Osteoblast (primary cell): ENCODE measurements at regions not wholly inside any gene's neighbourhood (a gene's known extent, or its start where the extent isn't known, plus 50 kb on each side); places are given as distances from the start of the nearest gene placed in this dataset.

Source experiments
- DNase-seq: peaks from one replicate; pipeline ENCODE4 v3.0.0; 2011; ENCODE audit warnings: low spot score, mixed read lengths; ENCODE audit not compliant: insufficient read length; ENCODE audit errors: missing footprints
- H2AFZ ChIP-seq: 2 replicates; pipeline ENCODE4 v1.6.0; 2011; ENCODE audit warnings: mild to moderate bottlenecking, low read length
- H3K27ac ChIP-seq: 2 replicates; pipeline ENCODE4 v1.5.1; 2011; ENCODE audit warnings: mild to moderate bottlenecking, low read depth, low read length, moderate library complexity
- H3K27me3 ChIP-seq: 2 replicates; pipeline ENCODE4 v1.6.0; 2012; ENCODE audit warnings: mild to moderate bottlenecking, control low read depth, inconsistent platforms, low read length, moderate library complexity; ENCODE audit not compliant: insufficient read depth
- H3K36me3 ChIP-seq: 2 replicates; pipeline ENCODE4 v1.5.1; 2011; ENCODE audit warnings: mild to moderate bottlenecking, low read length, control low read depth, moderate library complexity; ENCODE audit not compliant: insufficient read depth
- H3K4me1 ChIP-seq: 2 replicates; pipeline ENCODE4 v1.5.1; 2011; ENCODE audit warnings: mild to moderate bottlenecking, low read length, control low read depth, moderate library complexity; ENCODE audit not compliant: insufficient read depth
- H3K4me2 ChIP-seq: 2 replicates; pipeline ENCODE4 v1.6.0; 2011; ENCODE audit warnings: mild to moderate bottlenecking, low read length; ENCODE audit not compliant: insufficient read depth
- H3K4me3 ChIP-seq: fragments of 200-600 bp; sonication (generic); 3 replicates; pipeline ENCODE4 v1.5.1; 2012; ENCODE audit warnings: mild to moderate bottlenecking, low read length, inconsistent platforms; ENCODE audit not compliant: insufficient read depth
- H3K79me2 ChIP-seq: 2 replicates; pipeline ENCODE4 v1.6.0; 2012; ENCODE audit warnings: mild to moderate bottlenecking, low read length, control low read depth, inconsistent platforms; ENCODE audit not compliant: insufficient read depth
- H3K9me3 ChIP-seq: 2 replicates; pipeline ENCODE4 v1.5.1; 2011; ENCODE audit warnings: low read depth, low read length, control low read depth
- H4K20me1 ChIP-seq: 2 replicates; pipeline ENCODE4 v1.6.0; 2012; ENCODE audit warnings: mild to moderate bottlenecking, low read length, control low read depth; ENCODE audit not compliant: insufficient read depth
- CTCF ChIP-seq: IDR thresholded peaks from 2 replicates; pipeline ENCODE4 v1.5.1; 2011; ENCODE audit warnings: mild to moderate bottlenecking, low read depth, low read length, moderate library complexity; ENCODE audit errors: extremely low read depth

- Histone ChIP-seq H4K20me1 (no peaks in the 10 kb centered on the region), H3K9me3 (peaks cover 4% of the 10 kb centered on the region), H3K79me2 (no peaks in the 10 kb centered on the region), H3K4me1 (no peaks in the 10 kb centered on the region), H3K27ac (no peak overlapping the region), H3K4me2 (no peak overlapping the region), H2AFZ (no peak overlapping the region), H3K4me3 (no peak overlapping the region), H3K36me3 (no peaks in the 10 kb centered on the region), H3K27me3 (no peaks in the 10 kb centered on the region)
- no peak for TF ChIP-seq CTCF
- no peak for DNase-seq
These were observed 324.1 kb upstream of the CADM2 start for GRCh38 chr3:84634668-84635067.

GRCh38 chr3:84637272-84637671 is 321.5 kb upstream of the CADM2 start:
- Histone ChIP-seq H3K4me1 (no peaks in the 10 kb centered on the region), H4K20me1 (no peaks in the 10 kb centered on the region), H3K27ac (no peak overlapping the region), H3K4me2 (no peak overlapping the region), H3K4me3 (no peak overlapping the region), H3K9me3 (peaks cover 4% of the 10 kb centered on the region), H2AFZ (no peak overlapping the region), H3K79me2 (no peaks in the 10 kb centered on the region), H3K27me3 (no peaks in the 10 kb centered on the region), H3K36me3 (no peaks in the 10 kb centered on the region)
- no peak for TF ChIP-seq CTCF
- no peak for DNase-seq

GRCh38 chr3:84666468-84666867 is 292.3 kb upstream of the CADM2 start:
- H2AFZ ChIP-seq: no peak overlapping the region
- no peak overlapping the region for H3K4me2 ChIP-seq
- H3K79me2 ChIP-seq: no peaks in the 10 kb centered on the region
- no peak overlapping the region for H3K27ac ChIP-seq
- DNase-seq: no peak
- H3K4me1 ChIP-seq: no peaks in the 10 kb centered on the region
- peaks cover 3% of the 10 kb centered on the region for H3K9me3 ChIP-seq
- H3K27me3 ChIP-seq: no peaks in the 10 kb centered on the region
- no peak for TF ChIP-seq CTCF
- H3K4me3 ChIP-seq: no peak overlapping the region
- no peaks in the 10 kb centered on the region for H3K36me3 ChIP-seq
- H4K20me1 ChIP-seq: no peaks in the 10 kb centered on the region

GRCh38 chr3:84679211-84679610 is 279.6 kb upstream of the CADM2 start:
- Histone ChIP-seq H3K4me2 (no peak overlapping the region), H3K9me3 (peaks cover 5% of the 10 kb centered on the region), H3K4me3 (no peak overlapping the region), H3K4me1 (no peaks in the 10 kb centered on the region), H3K36me3 (no peaks in the 10 kb centered on the region), H4K20me1 (no peaks in the 10 kb centered on the region), H3K27ac (no peak overlapping the region), H3K27me3 (no peaks in the 10 kb centered on the region), H3K79me2 (no peaks in the 10 kb centered on the region), H2AFZ (no peak overlapping the region)
- no peak for DNase-seq
- TF ChIP-seq CTCF: no peak
